ENCODE measurements at regions not wholly inside any gene's neighbourhood (a gene's known extent, or its start where the extent isn't known, plus 50 kb on each side); places are given as distances from the start of the nearest gene placed in this dataset.

GRCh38 chr5:25094219-25094618 lies 449.4 kb upstream of the CDH10 start:
- H3K27ac Mint-ChIP-seq, result no peak overlapping the region
- ATAC-seq (ENCODE audit: poor library complexity) (no peak), DNase-seq (no peak)
- H3K36me3 Mint-ChIP-seq (ENCODE audit: low read depth), result no peaks in the 10 kb centered on the region
- H3K4me3 Mint-ChIP-seq, result no peak overlapping the region
- H3K27ac ChIP-seq (ENCODE audit: low read depth in 1 of 2, low read length in 2 of 2), result no peak overlapping the region
- peaks cover 0 to 8% of the 10 kb centered on the region in 2 experiments for H3K9me3 ChIP-seq (ENCODE audit: control insufficient read depth in 1 of 2, insufficient read depth in 1 of 2, low read length in 2 of 2)
- H3K4me1 ChIP-seq (ENCODE audit: insufficient read depth, low read length), result no peaks in the 10 kb centered on the region
- H3K27me3 ChIP-seq (ENCODE audit: control insufficient read depth in 1 of 2, insufficient read depth in 2 of 2, low read length in 2 of 2), result no peaks in the 10 kb centered on the region
- no peaks in the 10 kb centered on the region for H3K36me3 ChIP-seq (ENCODE audit: insufficient read depth, low read length)
- TF ChIP-seq, protein P1, sequence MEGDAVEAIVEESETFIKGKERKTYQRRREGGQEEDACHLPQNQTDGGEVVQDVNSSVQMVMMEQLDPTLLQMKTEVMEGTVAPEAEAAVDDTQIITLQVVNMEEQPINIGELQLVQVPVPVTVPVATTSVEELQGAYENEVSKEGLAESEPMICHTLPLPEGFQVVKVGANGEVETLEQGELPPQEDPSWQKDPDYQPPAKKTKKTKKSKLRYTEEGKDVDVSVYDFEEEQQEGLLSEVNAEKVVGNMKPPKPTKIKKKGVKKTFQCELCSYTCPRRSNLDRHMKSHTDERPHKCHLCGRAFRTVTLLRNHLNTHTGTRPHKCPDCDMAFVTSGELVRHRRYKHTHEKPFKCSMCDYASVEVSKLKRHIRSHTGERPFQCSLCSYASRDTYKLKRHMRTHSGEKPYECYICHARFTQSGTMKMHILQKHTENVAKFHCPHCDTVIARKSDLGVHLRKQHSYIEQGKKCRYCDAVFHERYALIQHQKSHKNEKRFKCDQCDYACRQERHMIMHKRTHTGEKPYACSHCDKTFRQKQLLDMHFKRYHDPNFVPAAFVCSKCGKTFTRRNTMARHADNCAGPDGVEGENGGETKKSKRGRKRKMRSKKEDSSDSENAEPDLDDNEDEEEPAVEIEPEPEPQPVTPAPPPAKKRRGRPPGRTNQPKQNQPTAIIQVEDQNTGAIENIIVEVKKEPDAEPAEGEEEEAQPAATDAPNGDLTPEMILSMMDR (IDR thresholded peaks at IDR 0.05), result no peak
- CTCF ChIA-PET, result no interaction called here
- peaks cover 12% of the 10 kb centered on the region for H3K9me3 Mint-ChIP-seq
- H3K27me3 Mint-ChIP-seq, result no peaks in the 10 kb centered on the region
- intact Hi-C loops (cut with DNase I, micrococcal nuclease), result no loop called here
- H3K4me1 Mint-ChIP-seq (ENCODE audit: low read depth), result no peaks in the 10 kb centered on the region
- POLR2A ChIA-PET, result no interaction called here
- H3K4me3 ChIP-seq (ENCODE audit: low read length), result no peak overlapping the region

DNA sequence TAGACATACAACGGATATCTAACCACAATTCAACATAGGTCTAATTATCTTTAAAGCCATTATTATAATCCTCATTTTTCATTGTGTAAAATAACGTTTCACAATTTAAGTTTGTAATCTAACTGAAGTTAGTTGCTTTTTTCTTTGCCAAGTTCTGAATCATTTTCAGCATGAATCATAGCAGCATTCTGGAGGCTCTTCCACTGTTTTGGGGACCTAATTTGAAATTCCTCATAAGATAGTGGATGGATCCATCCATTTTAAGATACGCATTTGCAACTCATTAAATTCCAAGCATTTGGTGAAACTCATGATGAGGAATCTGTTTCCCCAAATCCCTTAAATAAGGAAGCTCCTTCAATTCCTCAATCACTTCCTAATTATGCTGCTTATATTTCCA lies 447.1 kb upstream of the CDH10 start:
- Mint-ChIP-seq H3K4me1 (ENCODE audit: low read depth) (no peaks in the 10 kb centered on the region), H3K27me3 (no peaks in the 10 kb centered on the region), H3K4me3 (no peak overlapping the region), H3K36me3 (ENCODE audit: low read depth) (no peaks in the 10 kb centered on the region), H3K27ac (no peak overlapping the region), H3K9me3 (peaks cover 14% of the 10 kb centered on the region)
- Histone ChIP-seq H3K9me3 (ENCODE audit: control insufficient read depth in 1 of 2, insufficient read depth in 1 of 2, low read length in 2 of 2) (peaks cover 0 to 3% of the 10 kb centered on the region in 2 experiments), H3K4me3 (ENCODE audit: low read length) (no peak overlapping the region), H3K27me3 (ENCODE audit: control insufficient read depth in 1 of 2, insufficient read depth in 2 of 2, low read length in 2 of 2) (no peaks in the 10 kb centered on the region), H3K36me3 (ENCODE audit: insufficient read depth, low read length) (no peaks in the 10 kb centered on the region), H3K4me1 (ENCODE audit: insufficient read depth, low read length) (no peaks in the 10 kb centered on the region), H3K27ac (ENCODE audit: low read depth in 1 of 2, low read length in 2 of 2) (no peak overlapping the region)
- CTCF ChIA-PET, result no interaction called here
- TF ChIP-seq, protein P1 (IDR thresholded peaks at IDR 0.05), result no peak
- intact Hi-C loops (cut with DNase I, micrococcal nuclease), result no loop called here
- POLR2A ChIA-PET, result no interaction called here
- ATAC-seq (ENCODE audit: poor library complexity), result no peak
- DNase-seq, result no peak

DNA sequence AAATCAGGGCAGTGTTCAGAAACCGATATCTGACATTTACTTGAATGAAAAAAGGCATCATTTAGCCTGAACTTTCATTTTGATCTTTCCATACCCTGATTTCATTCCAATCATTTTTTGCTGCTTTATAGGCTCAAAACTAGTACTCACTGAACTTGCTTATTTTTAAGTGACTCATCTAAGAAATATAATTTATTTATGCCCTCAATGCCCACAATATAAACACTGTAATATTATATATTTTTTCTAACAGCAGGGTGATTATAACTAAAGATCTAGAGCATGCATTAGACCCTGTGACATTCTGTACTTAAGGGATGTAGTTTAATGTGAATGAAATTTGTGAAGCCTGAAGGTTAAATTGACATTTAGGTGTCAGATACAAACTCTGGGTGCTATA lies 446.1 kb upstream of the CDH10 start:
- Histone ChIP-seq H3K27me3 (ENCODE audit: control insufficient read depth in 1 of 2, insufficient read depth in 2 of 2, low read length in 2 of 2) (no peaks in the 10 kb centered on the region), H3K9me3 (ENCODE audit: control insufficient read depth in 1 of 2, insufficient read depth in 1 of 2, low read length in 2 of 2) (peaks cover 0 to 3% of the 10 kb centered on the region in 2 experiments), H3K4me3 (ENCODE audit: low read length) (no peak overlapping the region), H3K4me1 (ENCODE audit: insufficient read depth, low read length) (no peaks in the 10 kb centered on the region), H3K36me3 (ENCODE audit: insufficient read depth, low read length) (no peaks in the 10 kb centered on the region), H3K27ac (ENCODE audit: low read depth in 1 of 2, low read length in 2 of 2) (no peak overlapping the region)
- DNase-seq, result no peak
- Mint-ChIP-seq H3K27me3 (no peaks in the 10 kb centered on the region), H3K9me3 (peaks cover 7% of the 10 kb centered on the region), H3K36me3 (ENCODE audit: low read depth) (no peaks in the 10 kb centered on the region), H3K4me1 (ENCODE audit: low read depth) (no peaks in the 10 kb centered on the region), H3K4me3 (no peak overlapping the region), H3K27ac (no peak overlapping the region)
- TF ChIP-seq, protein P1 (IDR thresholded peaks at IDR 0.05), result no peak
- ChIA-PET POLR2A (no interaction called here), CTCF (no interaction called here)
- intact Hi-C loops (cut with DNase I, micrococcal nuclease), result no loop called here
- ATAC-seq (ENCODE audit: poor library complexity), result no peak

Measured in CD4-positive, alpha-beta T cell (primary cell).